ENCODE measurements at regions not wholly inside any gene's neighbourhood (a gene's known extent, or its start where the extent isn't known, plus 50 kb on each side); places are given as distances from the start of the nearest gene placed in this dataset.

- no peak overlapping the region for H3K4me3 Mint-ChIP-seq (ENCODE audit: unreplicated experiment)
- TF ChIP-seq, protein P1, sequence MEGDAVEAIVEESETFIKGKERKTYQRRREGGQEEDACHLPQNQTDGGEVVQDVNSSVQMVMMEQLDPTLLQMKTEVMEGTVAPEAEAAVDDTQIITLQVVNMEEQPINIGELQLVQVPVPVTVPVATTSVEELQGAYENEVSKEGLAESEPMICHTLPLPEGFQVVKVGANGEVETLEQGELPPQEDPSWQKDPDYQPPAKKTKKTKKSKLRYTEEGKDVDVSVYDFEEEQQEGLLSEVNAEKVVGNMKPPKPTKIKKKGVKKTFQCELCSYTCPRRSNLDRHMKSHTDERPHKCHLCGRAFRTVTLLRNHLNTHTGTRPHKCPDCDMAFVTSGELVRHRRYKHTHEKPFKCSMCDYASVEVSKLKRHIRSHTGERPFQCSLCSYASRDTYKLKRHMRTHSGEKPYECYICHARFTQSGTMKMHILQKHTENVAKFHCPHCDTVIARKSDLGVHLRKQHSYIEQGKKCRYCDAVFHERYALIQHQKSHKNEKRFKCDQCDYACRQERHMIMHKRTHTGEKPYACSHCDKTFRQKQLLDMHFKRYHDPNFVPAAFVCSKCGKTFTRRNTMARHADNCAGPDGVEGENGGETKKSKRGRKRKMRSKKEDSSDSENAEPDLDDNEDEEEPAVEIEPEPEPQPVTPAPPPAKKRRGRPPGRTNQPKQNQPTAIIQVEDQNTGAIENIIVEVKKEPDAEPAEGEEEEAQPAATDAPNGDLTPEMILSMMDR (IDR thresholded peaks at IDR 0.05) = no peak
- DNase-seq (ENCODE audit: low spot score) = no peak
- no peak overlapping the region for H3K27ac Mint-ChIP-seq (ENCODE audit: unreplicated experiment)
- H3K4me1 Mint-ChIP-seq (ENCODE audit: low read depth) = no peaks in the 10 kb centered on the region
- no peaks in the 10 kb centered on the region for H3K9me3 Mint-ChIP-seq (ENCODE audit: low read depth)
- peaks cover 49% of the 10 kb centered on the region for H3K27me3 Mint-ChIP-seq (ENCODE audit: low read depth)
- H3K36me3 Mint-ChIP-seq (ENCODE audit: low read depth) = no peaks in the 10 kb centered on the region
These were observed 183.6 kb upstream of the NFE2L3 start for GRCh38 chr7:25968205-25968993.

DNA sequence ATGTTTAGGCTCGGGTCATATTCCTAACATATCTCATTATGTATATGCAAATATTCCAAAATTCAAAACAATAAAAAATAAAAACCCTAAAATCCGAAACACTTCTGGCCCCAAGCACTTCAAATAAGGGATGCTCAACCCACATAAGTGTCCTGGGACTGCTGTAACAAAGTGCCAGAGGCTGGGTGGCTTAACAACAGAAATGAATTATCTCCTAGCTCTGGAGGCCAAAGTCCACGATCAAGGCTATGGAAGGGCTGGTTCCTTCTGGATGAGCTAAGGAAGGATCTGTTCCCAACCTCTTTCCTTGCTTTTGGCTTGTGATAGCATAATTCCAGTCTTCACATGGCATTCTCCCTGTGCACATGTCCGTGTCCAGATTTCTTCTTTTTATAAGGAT lies 181.6 kb upstream of the NFE2L3 start:
- H3K4me1 Mint-ChIP-seq (ENCODE audit: low read depth) = no peaks in the 10 kb centered on the region
- H3K27ac Mint-ChIP-seq (ENCODE audit: unreplicated experiment) = no peak overlapping the region
- no peak for DNase-seq (ENCODE audit: low spot score)
- no peaks in the 10 kb centered on the region for H3K9me3 Mint-ChIP-seq (ENCODE audit: low read depth)
- no peaks in the 10 kb centered on the region for H3K36me3 Mint-ChIP-seq (ENCODE audit: low read depth)
- H3K27me3 Mint-ChIP-seq (ENCODE audit: low read depth) = peaks cover 37% of the 10 kb centered on the region
- TF ChIP-seq, protein P1 (IDR thresholded peaks at IDR 0.05) = no peak
- H3K4me3 Mint-ChIP-seq (ENCODE audit: unreplicated experiment) = no peak overlapping the region

DNA sequence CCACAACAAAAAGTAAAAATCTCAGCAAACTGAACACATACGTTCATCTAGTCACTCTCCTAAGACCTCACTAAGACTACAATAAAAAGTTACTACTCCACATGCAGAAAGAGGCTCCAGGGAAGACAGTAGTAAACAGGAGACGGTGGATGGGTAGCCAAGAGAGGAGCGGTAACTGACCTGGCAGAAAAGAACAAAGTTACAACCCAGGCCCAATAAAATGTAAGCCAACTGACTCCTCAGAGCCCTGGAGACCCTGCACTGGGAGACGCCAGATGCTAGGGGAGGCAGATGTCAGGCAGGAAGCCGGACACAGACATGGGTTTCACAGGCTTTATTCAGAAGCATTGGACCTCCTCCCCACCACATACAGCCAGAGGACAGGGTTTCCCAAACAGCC lies 181.1 kb upstream of the NFE2L3 start:
- no peak overlapping the region for H3K27ac Mint-ChIP-seq (ENCODE audit: unreplicated experiment)
- no peak overlapping the region for H3K4me3 Mint-ChIP-seq (ENCODE audit: unreplicated experiment)
- no peaks in the 10 kb centered on the region for H3K4me1 Mint-ChIP-seq (ENCODE audit: low read depth)
- H3K27me3 Mint-ChIP-seq (ENCODE audit: low read depth) = peaks cover 32% of the 10 kb centered on the region
- DNase-seq (ENCODE audit: low spot score) = no peak
- TF ChIP-seq, protein P1 (IDR thresholded peaks at IDR 0.05) = no peak
- H3K36me3 Mint-ChIP-seq (ENCODE audit: low read depth) = no peaks in the 10 kb centered on the region
- H3K9me3 Mint-ChIP-seq (ENCODE audit: low read depth) = no peaks in the 10 kb centered on the region

DNA sequence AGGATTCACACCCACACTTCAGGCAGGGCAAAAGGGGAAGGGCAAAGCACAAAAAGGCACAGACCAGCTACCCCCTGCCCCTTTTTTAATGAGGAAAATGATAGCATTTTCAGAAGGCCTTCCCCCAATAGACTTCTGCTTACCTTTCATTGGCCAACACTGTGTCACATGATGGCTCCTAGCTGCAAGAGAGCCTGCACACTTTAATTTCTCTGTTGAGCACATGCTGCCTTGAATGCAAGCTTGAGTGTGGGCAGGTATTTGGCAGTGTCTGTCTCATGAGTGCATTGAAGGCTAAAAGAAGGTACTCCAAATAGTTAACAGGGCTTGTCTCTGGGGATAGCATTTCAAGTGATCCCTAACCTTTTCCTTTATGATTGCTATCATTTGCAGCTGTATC lies 175.4 kb upstream of the NFE2L3 start:
- H3K4me3 Mint-ChIP-seq (ENCODE audit: unreplicated experiment) = no peak overlapping the region
- no peaks in the 10 kb centered on the region for H3K4me1 Mint-ChIP-seq (ENCODE audit: low read depth)
- H3K27me3 Mint-ChIP-seq (ENCODE audit: low read depth) = peaks cover 14% of the 10 kb centered on the region
- TF ChIP-seq, protein P1 (IDR thresholded peaks at IDR 0.05) = no peak
- no peak for DNase-seq (ENCODE audit: low spot score)
- H3K27ac Mint-ChIP-seq (ENCODE audit: unreplicated experiment) = no peak overlapping the region
- no peaks in the 10 kb centered on the region for H3K36me3 Mint-ChIP-seq (ENCODE audit: low read depth)
- peaks cover 10% of the 10 kb centered on the region for H3K9me3 Mint-ChIP-seq (ENCODE audit: low read depth)

- H3K4me1 Mint-ChIP-seq (ENCODE audit: low read depth) = no peaks in the 10 kb centered on the region
- peaks cover 7% of the 10 kb centered on the region for H3K27me3 Mint-ChIP-seq (ENCODE audit: low read depth)
- no peak overlapping the region for H3K27ac Mint-ChIP-seq (ENCODE audit: unreplicated experiment)
- no peak overlapping the region for H3K4me3 Mint-ChIP-seq (ENCODE audit: unreplicated experiment)
- TF ChIP-seq, protein P1 (IDR thresholded peaks at IDR 0.05) = no peak
- no peak for DNase-seq (ENCODE audit: low spot score)
- peaks cover 10% of the 10 kb centered on the region for H3K9me3 Mint-ChIP-seq (ENCODE audit: low read depth)
- H3K36me3 Mint-ChIP-seq (ENCODE audit: low read depth) = no peaks in the 10 kb centered on the region
These were observed 173.5 kb upstream of the NFE2L3 start for GRCh38 chr7:25978466-25978865.

All from chondrocyte (in vitro differentiated cells).